Liver (tissue), 8 donors: ENCODE measurements at regions not wholly inside any gene's neighbourhood (a gene's known extent, or its start where the extent isn't known, plus 50 kb on each side); places are given as distances from the start of the nearest gene placed in this dataset.

Source experiments
- DNase-seq: peaks from one replicate; pipeline ENCODE4 v3.0.0-alpha.2; 2017; ENCODE audit warnings: low spot score
- H3K27ac ChIP-seq, 2 donors: one replicate each; pipeline ENCODE4 v1.7.0; 2013; ENCODE audit warnings: inconsistent platforms in 2 of 2, low read length in 2 of 2, control low read depth in 1 of 2, low read depth in 1 of 2, mild to moderate bottlenecking in 1 of 2
- H3K27me3 ChIP-seq, 4 donors: one replicate each; pipeline versions ENCODE4 v1.6.1 to v1.7.0; 2013; ENCODE audit warnings: low read length in 3 of 4, inconsistent platforms in 1 of 4, mild to moderate bottlenecking in 1 of 4, moderate library complexity in 1 of 4; ENCODE audit not compliant: control insufficient read depth in 4 of 4, insufficient read depth in 4 of 4
- H3K36me3 ChIP-seq, 4 donors: one replicate each; pipeline versions ENCODE4 v1.6.1 to v1.7.0; 2013; ENCODE audit warnings: low read length in 3 of 4, mild to moderate bottlenecking in 3 of 4, low read depth in 1 of 4, moderate library complexity in 1 of 4; ENCODE audit not compliant: control insufficient read depth in 4 of 4, insufficient read depth in 3 of 4
- H3K4me1 ChIP-seq, 4 donors: one replicate each; pipeline versions ENCODE4 v1.6.1 to v1.7.0; 2013; ENCODE audit warnings: low read length in 3 of 4, mild to moderate bottlenecking in 3 of 4, moderate library complexity in 1 of 4; ENCODE audit not compliant: control insufficient read depth in 4 of 4, insufficient read depth in 4 of 4
- H3K4me3 ChIP-seq, 3 donors: one replicate each; pipeline versions ENCODE4 v1.6.1 to v1.7.0; 2013; ENCODE audit warnings: low read length in 3 of 3, control low read depth in 1 of 3, low read depth in 1 of 3, mild to moderate bottlenecking in 1 of 3
- H3K9ac ChIP-seq, 2 donors: one replicate each; pipeline ENCODE4 v1.7.0; 2013; ENCODE audit warnings: low read length in 2 of 2, mild to moderate bottlenecking in 2 of 2, moderate library complexity in 2 of 2, control low read depth in 1 of 2, low read depth in 1 of 2
- H3K9me3 ChIP-seq, 4 donors: one replicate each; pipeline versions ENCODE4 v1.6.1 to v1.7.0; 2013; ENCODE audit warnings: low read length in 3 of 4; ENCODE audit not compliant: control insufficient read depth in 4 of 4
- EGR1 ChIP-seq, 2 donors: IDR thresholded peaks; 2 replicates each; pipeline ENCODE4 v1.6.1; 2016 to 2018; ENCODE audit warnings: antibody characterized with exemption in 2 of 2, low read depth in 2 of 2
- FOXA2 ChIP-seq: IDR thresholded peaks from 2 replicates; pipeline ENCODE4 v1.6.1; 2016; ENCODE audit warnings: antibody characterized with exemption
- GABPA ChIP-seq, 2 donors: IDR thresholded peaks in 1 of 2; conservative IDR thresholded peaks in 1 of 2; 2 replicates each; pipeline ENCODE4 v1.6.1; 2016; ENCODE audit warnings: antibody characterized with exemption in 2 of 2, mild to moderate bottlenecking in 1 of 2, moderate library complexity in 1 of 2
- HNF4A ChIP-seq, 2 donors: conservative IDR thresholded peaks; 2 replicates each; pipeline ENCODE4 v1.6.1; 2016; ENCODE audit warnings: antibody characterized with exemption in 2 of 2, mild to moderate bottlenecking in 2 of 2
- JUND ChIP-seq, 2 donors: IDR thresholded peaks; 2 replicates each; pipeline ENCODE4 v1.6.1; 2016; ENCODE audit warnings: antibody characterized with exemption in 2 of 2
- NR2F2 ChIP-seq: IDR thresholded peaks from 2 replicates; pipeline ENCODE4 v1.6.1; 2016; ENCODE audit warnings: antibody characterized with exemption
- RAD21 ChIP-seq, 2 donors: IDR thresholded peaks; 2 replicates each; pipeline ENCODE4 v1.6.1; 2016; ENCODE audit warnings: antibody characterized with exemption in 2 of 2, mild to moderate bottlenecking in 2 of 2
- RXRA ChIP-seq, 2 donors: IDR thresholded peaks; 2 replicates each; pipeline ENCODE4 v1.6.1; 2017 to 2018; ENCODE audit warnings: antibody characterized with exemption in 2 of 2, mild to moderate bottlenecking in 1 of 2
- SP1 ChIP-seq: IDR thresholded peaks from 2 replicates; pipeline ENCODE4 v1.6.1; 2018; ENCODE audit warnings: antibody characterized with exemption, mild to moderate bottlenecking
- TAF1 ChIP-seq: conservative IDR thresholded peaks from 2 replicates; pipeline ENCODE4 v1.6.1; 2016; ENCODE audit warnings: antibody characterized with exemption, mild to moderate bottlenecking
- YY1 ChIP-seq: IDR thresholded peaks from 2 replicates; pipeline ENCODE4 v1.6.1; 2016; ENCODE audit warnings: antibody characterized with exemption, mild to moderate bottlenecking
- WGBS: extraction: QIAGEN DNeasy Blood & Tissue Kit; methylation state at CpG from one replicate; pipeline ENCODE4 v1.1.7; 2013; 5-methylcytosine and 5-hydroxymethylcytosine counted together
- TF ChIP-seq, protein P1 (sequence below): IDR thresholded peaks from 2 replicates; pipeline ENCODE4 v1.6.1; 2016; ENCODE audit warnings: antibody characterized with exemption
- TF ChIP-seq, protein P2 (sequence below): fragments of 150-350 bp; IDR thresholded peaks from 2 replicates; pipeline ENCODE4 v1.5.1; 2017; ENCODE audit warnings: improper control_type of control experiment, low read depth, low read length; ENCODE audit not compliant: missing input control
- TF ChIP-seq, protein P3 (sequence below): IDR thresholded peaks from 2 replicates; pipeline ENCODE4 v1.6.1; 2016; ENCODE audit warnings: antibody characterized with exemption
- TF ChIP-seq, protein P4 (sequence below): IDR thresholded peaks from 2 replicates; pipeline ENCODE4 v1.6.1; 2016; ENCODE audit warnings: antibody characterized with exemption
- TF ChIP-seq, protein P5 (sequence below): IDR thresholded peaks from 2 replicates; pipeline ENCODE4 v1.6.1; 2016; ENCODE audit warnings: antibody characterized with exemption, mild to moderate bottlenecking
- donor health status: healthy.
- donor health status: healthy.
- donor health status: healthy.
- donor health status: healthy.
- donor health status: healthy.

DNA sequence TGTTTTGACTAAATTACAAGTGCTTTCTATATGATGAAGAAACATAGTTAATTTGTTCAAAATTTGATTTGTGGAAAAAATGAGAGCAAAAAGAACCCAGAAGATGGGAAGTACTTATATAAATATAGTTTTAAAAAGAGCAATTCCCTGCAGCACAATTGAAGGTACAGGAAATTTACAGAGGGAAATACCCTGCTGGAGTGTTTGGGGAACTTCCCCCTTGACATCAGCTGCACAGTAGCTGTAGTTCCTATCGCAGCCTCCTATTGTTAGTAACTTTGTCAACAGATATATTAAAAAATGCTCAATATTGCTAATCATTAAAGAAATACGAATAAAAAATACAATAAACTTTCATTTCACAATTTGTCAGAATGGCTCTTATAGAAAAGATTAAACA, 1118.8 kb upstream of the ZEB2 start:
- no peak for DNase-seq
- Histone ChIP-seq H3K9me3 (no peaks in the 10 kb centered on the region), H3K4me1 (no peaks in the 10 kb centered on the region), H3K36me3 (no peaks in the 10 kb centered on the region), H3K4me3 (no peak overlapping the region), H3K9ac (no peak overlapping the region), H3K27me3 (no peaks in the 10 kb centered on the region), H3K27ac (no peak overlapping the region)
- 59% methylated on average over 2 of the region's 2 CpGs for WGBS
- TF ChIP-seq, protein P1, sequence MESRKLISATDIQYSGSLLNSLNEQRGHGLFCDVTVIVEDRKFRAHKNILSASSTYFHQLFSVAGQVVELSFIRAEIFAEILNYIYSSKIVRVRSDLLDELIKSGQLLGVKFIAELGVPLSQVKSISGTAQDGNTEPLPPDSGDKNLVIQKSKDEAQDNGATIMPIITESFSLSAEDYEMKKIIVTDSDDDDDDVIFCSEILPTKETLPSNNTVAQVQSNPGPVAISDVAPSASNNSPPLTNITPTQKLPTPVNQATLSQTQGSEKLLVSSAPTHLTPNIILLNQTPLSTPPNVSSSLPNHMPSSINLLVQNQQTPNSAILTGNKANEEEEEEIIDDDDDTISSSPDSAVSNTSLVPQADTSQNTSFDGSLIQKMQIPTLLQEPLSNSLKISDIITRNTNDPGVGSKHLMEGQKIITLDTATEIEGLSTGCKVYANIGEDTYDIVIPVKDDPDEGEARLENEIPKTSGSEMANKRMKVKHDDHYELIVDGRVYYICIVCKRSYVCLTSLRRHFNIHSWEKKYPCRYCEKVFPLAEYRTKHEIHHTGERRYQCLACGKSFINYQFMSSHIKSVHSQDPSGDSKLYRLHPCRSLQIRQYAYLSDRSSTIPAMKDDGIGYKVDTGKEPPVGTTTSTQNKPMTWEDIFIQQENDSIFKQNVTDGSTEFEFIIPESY, result no peak
- TF ChIP-seq, protein P2, sequence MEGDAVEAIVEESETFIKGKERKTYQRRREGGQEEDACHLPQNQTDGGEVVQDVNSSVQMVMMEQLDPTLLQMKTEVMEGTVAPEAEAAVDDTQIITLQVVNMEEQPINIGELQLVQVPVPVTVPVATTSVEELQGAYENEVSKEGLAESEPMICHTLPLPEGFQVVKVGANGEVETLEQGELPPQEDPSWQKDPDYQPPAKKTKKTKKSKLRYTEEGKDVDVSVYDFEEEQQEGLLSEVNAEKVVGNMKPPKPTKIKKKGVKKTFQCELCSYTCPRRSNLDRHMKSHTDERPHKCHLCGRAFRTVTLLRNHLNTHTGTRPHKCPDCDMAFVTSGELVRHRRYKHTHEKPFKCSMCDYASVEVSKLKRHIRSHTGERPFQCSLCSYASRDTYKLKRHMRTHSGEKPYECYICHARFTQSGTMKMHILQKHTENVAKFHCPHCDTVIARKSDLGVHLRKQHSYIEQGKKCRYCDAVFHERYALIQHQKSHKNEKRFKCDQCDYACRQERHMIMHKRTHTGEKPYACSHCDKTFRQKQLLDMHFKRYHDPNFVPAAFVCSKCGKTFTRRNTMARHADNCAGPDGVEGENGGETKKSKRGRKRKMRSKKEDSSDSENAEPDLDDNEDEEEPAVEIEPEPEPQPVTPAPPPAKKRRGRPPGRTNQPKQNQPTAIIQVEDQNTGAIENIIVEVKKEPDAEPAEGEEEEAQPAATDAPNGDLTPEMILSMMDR, result no peak
- TF ChIP-seq, protein P3, sequence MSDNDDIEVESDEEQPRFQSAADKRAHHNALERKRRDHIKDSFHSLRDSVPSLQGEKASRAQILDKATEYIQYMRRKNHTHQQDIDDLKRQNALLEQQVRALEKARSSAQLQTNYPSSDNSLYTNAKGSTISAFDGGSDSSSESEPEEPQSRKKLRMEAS, result no peak
- no peak for TF ChIP-seq TAF1
- no peak for TF ChIP-seq NR2F2
- TF ChIP-seq JUND (IDR thresholded peaks at IDR 0.05), result no peak
- no peak for TF ChIP-seq SP1
- no peak for TF ChIP-seq YY1
- TF ChIP-seq EGR1 (IDR thresholded peaks at IDR 0.05; ENCODE audit: low read depth in 2 of 2), result no peak
- TF ChIP-seq RXRA (IDR thresholded peaks at IDR 0.05), result no peak
- TF ChIP-seq FOXA2, result no peak
- TF ChIP-seq HNF4A (conservative IDR thresholded peaks at IDR 0.05), result no peak
- TF ChIP-seq, protein P4, sequence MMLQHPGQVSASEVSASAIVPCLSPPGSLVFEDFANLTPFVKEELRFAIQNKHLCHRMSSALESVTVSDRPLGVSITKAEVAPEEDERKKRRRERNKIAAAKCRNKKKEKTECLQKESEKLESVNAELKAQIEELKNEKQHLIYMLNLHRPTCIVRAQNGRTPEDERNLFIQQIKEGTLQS, result no peak
- no peak for TF ChIP-seq GABPA (IDR thresholded peaks at IDR 0.05 in 1 of 2, conservative IDR thresholded peaks at IDR 0.05 in 1 of 2)

DNA sequence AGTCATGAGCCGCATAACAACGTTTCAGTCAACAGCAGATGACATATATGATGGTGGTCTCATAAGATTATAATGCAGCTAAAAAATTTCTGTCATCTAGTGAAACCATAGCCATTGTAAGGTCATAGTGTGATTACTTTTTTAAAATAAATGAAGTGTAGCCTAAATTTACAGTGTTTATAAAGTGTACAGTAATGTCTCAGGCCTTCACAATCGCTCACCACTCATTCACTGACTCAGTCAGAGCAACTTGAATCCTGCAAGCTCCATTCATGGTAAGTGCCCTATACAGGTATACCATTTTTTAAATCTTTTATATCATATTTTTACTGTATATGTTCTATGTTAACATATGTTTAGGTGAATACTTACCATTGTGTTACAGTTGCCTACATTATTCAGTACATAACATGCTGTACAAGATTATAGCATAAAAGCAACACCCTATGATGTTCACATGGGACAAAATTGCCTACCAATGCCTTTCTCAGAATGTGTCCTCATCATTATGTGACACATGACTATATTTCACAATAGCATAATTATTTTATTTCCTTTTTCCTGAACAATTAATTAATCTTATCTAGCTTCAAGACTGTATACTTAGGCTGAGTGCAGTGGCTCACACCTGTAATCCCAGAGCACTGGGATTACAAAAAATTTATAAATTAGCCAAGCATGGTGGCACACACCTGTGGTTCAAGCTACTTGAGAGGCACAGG, 1115.9 kb upstream of the ZEB2 start:
- Histone ChIP-seq H3K9me3 (no peaks in the 10 kb centered on the region), H3K36me3 (no peaks in the 10 kb centered on the region), H3K27ac (no peak overlapping the region), H3K4me3 (no peak overlapping the region), H3K4me1 (no peaks in the 10 kb centered on the region), H3K9ac (no peak overlapping the region), H3K27me3 (no peaks in the 10 kb centered on the region)
- 92% methylated on average over 3 of the region's 3 CpGs for WGBS
- TF ChIP-seq, protein P1, result no peak
- TF ChIP-seq, protein P3, result no peak
- TF ChIP-seq GABPA (IDR thresholded peaks at IDR 0.05 in 1 of 2, conservative IDR thresholded peaks at IDR 0.05 in 1 of 2), result no peak
- TF ChIP-seq SP1, result no peak
- TF ChIP-seq JUND (IDR thresholded peaks at IDR 0.05), result no peak
- TF ChIP-seq FOXA2, result no peak
- TF ChIP-seq EGR1 (IDR thresholded peaks at IDR 0.05; ENCODE audit: low read depth in 2 of 2), result no peak
- no peak for TF ChIP-seq NR2F2
- no peak for TF ChIP-seq RAD21 (IDR thresholded peaks at IDR 0.05)
- TF ChIP-seq RXRA (IDR thresholded peaks at IDR 0.05), result no peak
- TF ChIP-seq, protein P5, sequence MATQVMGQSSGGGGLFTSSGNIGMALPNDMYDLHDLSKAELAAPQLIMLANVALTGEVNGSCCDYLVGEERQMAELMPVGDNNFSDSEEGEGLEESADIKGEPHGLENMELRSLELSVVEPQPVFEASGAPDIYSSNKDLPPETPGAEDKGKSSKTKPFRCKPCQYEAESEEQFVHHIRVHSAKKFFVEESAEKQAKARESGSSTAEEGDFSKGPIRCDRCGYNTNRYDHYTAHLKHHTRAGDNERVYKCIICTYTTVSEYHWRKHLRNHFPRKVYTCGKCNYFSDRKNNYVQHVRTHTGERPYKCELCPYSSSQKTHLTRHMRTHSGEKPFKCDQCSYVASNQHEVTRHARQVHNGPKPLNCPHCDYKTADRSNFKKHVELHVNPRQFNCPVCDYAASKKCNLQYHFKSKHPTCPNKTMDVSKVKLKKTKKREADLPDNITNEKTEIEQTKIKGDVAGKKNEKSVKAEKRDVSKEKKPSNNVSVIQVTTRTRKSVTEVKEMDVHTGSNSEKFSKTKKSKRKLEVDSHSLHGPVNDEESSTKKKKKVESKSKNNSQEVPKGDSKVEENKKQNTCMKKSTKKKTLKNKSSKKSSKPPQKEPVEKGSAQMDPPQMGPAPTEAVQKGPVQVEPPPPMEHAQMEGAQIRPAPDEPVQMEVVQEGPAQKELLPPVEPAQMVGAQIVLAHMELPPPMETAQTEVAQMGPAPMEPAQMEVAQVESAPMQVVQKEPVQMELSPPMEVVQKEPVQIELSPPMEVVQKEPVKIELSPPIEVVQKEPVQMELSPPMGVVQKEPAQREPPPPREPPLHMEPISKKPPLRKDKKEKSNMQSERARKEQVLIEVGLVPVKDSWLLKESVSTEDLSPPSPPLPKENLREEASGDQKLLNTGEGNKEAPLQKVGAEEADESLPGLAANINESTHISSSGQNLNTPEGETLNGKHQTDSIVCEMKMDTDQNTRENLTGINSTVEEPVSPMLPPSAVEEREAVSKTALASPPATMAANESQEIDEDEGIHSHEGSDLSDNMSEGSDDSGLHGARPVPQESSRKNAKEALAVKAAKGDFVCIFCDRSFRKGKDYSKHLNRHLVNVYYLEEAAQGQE, result no peak
- DNase-seq, result no peak
